Uterus (tissue), 3 donors: ENCODE measurements at regions not wholly inside any gene's neighbourhood (a gene's known extent, or its start where the extent isn't known, plus 50 kb on each side); places are given as distances from the start of the nearest gene placed in this dataset.
"Not testable (repeated sequence)": the region's sequence is repeated elsewhere in the genome, so short reads cannot be mapped to it uniquely, and the experiment has no call there.

Source experiments
- DNase-seq, 2 donors: peaks; one replicate each; pipeline ENCODE4 v3.0.0-alpha.2; 2019 to 2020
- H3K27ac ChIP-seq, 2 donors: fragments of 200-600 bp; sonication (generic); 1 replicate in 1 of 2; 2 replicates in 1 of 2; pipeline ENCODE4 v1.5.1; 2016 to 2018
- H3K27me3 ChIP-seq, 2 donors: fragments of 200-600 bp; sonication (generic); one replicate each; pipeline ENCODE4 v1.5.1; 2018 to 2019; ENCODE audit warnings: control low read depth in 1 of 2
- H3K36me3 ChIP-seq, 2 donors: fragments of 200-600 bp; sonication (generic); one replicate each; pipeline ENCODE4 v1.5.1; 2019; ENCODE audit warnings: control low read depth in 1 of 2
- H3K4me1 ChIP-seq, 2 donors: fragments of 200-600 bp; sonication (generic); one replicate each; pipeline ENCODE4 v1.5.1; 2018 to 2019; ENCODE audit warnings: control low read depth in 1 of 2
- H3K4me3 ChIP-seq, 2 donors: fragments of 200-600 bp; sonication (generic); 1 replicate in 1 of 2; 2 replicates in 1 of 2; pipeline ENCODE4 v1.5.1; 2018 to 2019; ENCODE audit warnings: mild to moderate bottlenecking in 1 of 2
- H3K9me3 ChIP-seq, 2 donors: fragments of 200-600 bp; sonication (generic); one replicate each; pipeline ENCODE4 v1.5.1; 2019; ENCODE audit warnings: control low read depth in 1 of 2
- intact Hi-C: fragments of 100-400 bp; cut with DNase I; formaldehyde crosslinking; loops from one replicate; pipeline ENCODE4 v1.15.1; 2023; ENCODE audit warnings: low total_unique reads
- TF ChIP-seq, protein P1 (sequence below), 4 experiments: fragments of 200-600 bp in 2 of 4; fragments of 450-650 bp in 2 of 4; sonication (generic) in 2 of 4; IDR thresholded peaks; one replicate each; pipeline ENCODE4 v1.5.1; 2016 to 2019; ENCODE audit warnings: antibody characterized with exemption in 4 of 4, mild to moderate bottlenecking in 2 of 4, moderate library complexity in 1 of 4
- donor health status: DM: yes; HTN: yes; CAD: no.

- H3K4me3 ChIP-seq, H3K36me3 ChIP-seq, H3K27ac ChIP-seq, H3K4me1 ChIP-seq, H3K27me3 ChIP-seq, H3K9me3 ChIP-seq, intact Hi-C loops, DNase-seq: not testable (repeated sequence)
Observed at GRCh38 chr16:31975826-31976419, 102.3 kb downstream of the ZNF267 start.

- H3K36me3 ChIP-seq, DNase-seq, H3K4me3 ChIP-seq, H3K9me3 ChIP-seq, H3K4me1 ChIP-seq, H3K27ac ChIP-seq, H3K27me3 ChIP-seq, intact Hi-C loops: not testable (repeated sequence)
Observed at GRCh38 chr16:31978463-31978862, 104.9 kb downstream of the ZNF267 start.

DNA sequence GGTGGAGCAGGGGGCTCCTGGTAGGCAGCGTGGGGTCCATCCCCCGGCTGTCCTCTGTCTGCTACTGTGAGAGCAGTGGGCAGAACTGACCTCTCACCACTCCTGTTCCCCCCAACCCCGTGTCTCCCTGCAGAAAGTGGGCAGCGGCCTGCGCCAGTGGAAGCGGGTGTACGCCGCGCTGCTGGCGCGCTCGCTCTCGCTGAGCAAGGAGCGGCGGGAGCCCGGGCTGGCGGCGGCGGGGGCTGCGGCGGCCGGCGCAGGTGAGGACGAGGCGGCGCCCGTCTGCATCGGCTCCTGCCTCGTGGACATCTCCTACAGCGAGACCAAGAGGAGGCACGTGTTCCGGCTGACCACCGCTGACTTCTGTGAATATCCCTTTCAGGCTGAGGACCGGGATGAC, 108.1 kb downstream of the ZNF267 start:
- DNase-seq, H3K36me3 ChIP-seq, H3K4me1 ChIP-seq, H3K27ac ChIP-seq, H3K27me3 ChIP-seq, H3K4me3 ChIP-seq, intact Hi-C loops, H3K9me3 ChIP-seq: not testable (repeated sequence)

- H3K27me3 ChIP-seq, H3K9me3 ChIP-seq, intact Hi-C loops, H3K4me1 ChIP-seq, H3K4me3 ChIP-seq, H3K27ac ChIP-seq, DNase-seq, H3K36me3 ChIP-seq: not testable (repeated sequence)
Observed at GRCh38 chr16:31982986-31983385, 109.4 kb downstream of the ZNF267 start.

DNA sequence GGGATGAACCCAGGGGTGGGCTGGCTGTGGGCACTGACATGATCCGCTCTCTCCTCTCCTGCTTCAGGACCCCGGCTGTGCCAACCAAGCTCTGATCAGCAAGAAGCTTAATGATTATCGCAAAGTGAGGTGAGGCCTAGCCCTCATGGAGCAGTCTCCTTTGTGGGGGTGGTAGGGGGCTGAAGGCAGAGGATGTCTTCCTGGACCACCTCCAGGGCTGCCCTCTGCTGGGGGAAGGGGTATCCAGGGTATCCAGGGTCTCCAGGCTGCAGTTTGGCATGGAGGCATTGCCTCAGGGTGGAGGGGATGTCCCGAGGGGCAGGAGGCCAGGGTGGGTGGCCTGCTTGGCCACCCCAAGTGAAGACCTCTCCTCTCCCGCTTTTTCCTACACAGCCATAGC, 110.1 kb downstream of the ZNF267 start:
- H3K9me3 ChIP-seq, DNase-seq, H3K27ac ChIP-seq, H3K4me3 ChIP-seq, H3K36me3 ChIP-seq, intact Hi-C loops, H3K4me1 ChIP-seq, H3K27me3 ChIP-seq: not testable (repeated sequence)

GRCh38 chr16:31986895-31987294, 113.3 kb downstream of the ZNF267 start:
- intact Hi-C loops, H3K27ac ChIP-seq, H3K36me3 ChIP-seq, H3K9me3 ChIP-seq, H3K4me1 ChIP-seq, DNase-seq, H3K4me3 ChIP-seq, H3K27me3 ChIP-seq: not testable (repeated sequence)

- intact Hi-C loops, H3K4me1 ChIP-seq, H3K27ac ChIP-seq, DNase-seq, H3K9me3 ChIP-seq, H3K27me3 ChIP-seq, H3K4me3 ChIP-seq, H3K36me3 ChIP-seq: not testable (repeated sequence)
- TF ChIP-seq, protein P1, sequence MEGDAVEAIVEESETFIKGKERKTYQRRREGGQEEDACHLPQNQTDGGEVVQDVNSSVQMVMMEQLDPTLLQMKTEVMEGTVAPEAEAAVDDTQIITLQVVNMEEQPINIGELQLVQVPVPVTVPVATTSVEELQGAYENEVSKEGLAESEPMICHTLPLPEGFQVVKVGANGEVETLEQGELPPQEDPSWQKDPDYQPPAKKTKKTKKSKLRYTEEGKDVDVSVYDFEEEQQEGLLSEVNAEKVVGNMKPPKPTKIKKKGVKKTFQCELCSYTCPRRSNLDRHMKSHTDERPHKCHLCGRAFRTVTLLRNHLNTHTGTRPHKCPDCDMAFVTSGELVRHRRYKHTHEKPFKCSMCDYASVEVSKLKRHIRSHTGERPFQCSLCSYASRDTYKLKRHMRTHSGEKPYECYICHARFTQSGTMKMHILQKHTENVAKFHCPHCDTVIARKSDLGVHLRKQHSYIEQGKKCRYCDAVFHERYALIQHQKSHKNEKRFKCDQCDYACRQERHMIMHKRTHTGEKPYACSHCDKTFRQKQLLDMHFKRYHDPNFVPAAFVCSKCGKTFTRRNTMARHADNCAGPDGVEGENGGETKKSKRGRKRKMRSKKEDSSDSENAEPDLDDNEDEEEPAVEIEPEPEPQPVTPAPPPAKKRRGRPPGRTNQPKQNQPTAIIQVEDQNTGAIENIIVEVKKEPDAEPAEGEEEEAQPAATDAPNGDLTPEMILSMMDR (IDR thresholded peaks at IDR 0.05), result peak in 1 of 4 experiments; percentile 10
Observed at GRCh38 chr16:31988595-31989581, 115.3 kb downstream of the ZNF267 start.

DNA sequence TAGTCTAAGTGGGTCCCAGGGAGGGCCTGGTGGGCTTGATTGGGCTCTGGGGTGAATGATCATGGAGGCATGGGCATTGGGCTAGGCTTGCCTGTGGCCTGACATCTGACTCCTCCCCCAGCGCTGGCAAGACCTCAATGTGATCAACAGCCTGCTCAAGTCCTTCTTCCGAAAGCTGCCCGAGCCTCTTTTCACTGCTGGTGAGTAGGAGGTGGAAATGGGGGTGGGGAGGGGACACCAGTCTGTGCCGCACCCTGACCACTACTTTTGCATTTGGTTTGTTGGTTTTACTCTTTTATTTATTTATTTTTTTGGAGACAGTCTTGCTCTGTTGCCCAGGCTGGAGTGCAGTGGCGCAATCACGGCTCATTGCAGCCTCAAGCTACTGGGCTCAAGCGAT, 116.7 kb downstream of the ZNF267 start:
- H3K4me1 ChIP-seq, H3K27ac ChIP-seq, H3K9me3 ChIP-seq, DNase-seq, H3K4me3 ChIP-seq, intact Hi-C loops, H3K27me3 ChIP-seq, H3K36me3 ChIP-seq: not testable (repeated sequence)

DNA sequence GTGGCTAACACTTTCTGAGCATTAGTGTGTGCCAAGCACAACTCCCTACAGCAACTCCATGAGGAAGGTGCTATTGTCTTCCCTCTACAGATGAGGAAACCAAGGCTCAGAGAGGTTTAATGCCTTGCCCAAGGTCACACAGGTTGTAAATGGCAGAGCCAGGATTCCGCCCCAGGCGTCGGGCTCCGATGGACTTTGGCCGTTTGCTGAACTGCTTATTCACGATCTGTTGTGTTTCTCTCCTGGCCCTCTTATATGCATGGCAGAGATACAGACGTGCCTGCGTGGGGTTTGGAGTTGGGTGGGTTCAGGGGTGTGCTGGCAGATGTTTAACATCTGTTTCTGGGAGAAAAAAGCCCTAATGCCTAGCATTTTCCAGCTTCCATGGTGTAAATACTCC, 117.4 kb downstream of the ZNF267 start:
- intact Hi-C loops, DNase-seq, H3K4me1 ChIP-seq, H3K27ac ChIP-seq, H3K4me3 ChIP-seq, H3K36me3 ChIP-seq, H3K9me3 ChIP-seq, H3K27me3 ChIP-seq: not testable (repeated sequence)

GRCh38 chr16:31996325-31996724, 122.7 kb downstream of the ZNF267 start:
- intact Hi-C loops, H3K9me3 ChIP-seq, H3K27me3 ChIP-seq, H3K27ac ChIP-seq, H3K36me3 ChIP-seq, DNase-seq, H3K4me3 ChIP-seq, H3K4me1 ChIP-seq: not testable (repeated sequence)

GRCh38 chr16:32002496-32002895, 128.9 kb downstream of the ZNF267 start:
- DNase-seq, H3K9me3 ChIP-seq, H3K4me3 ChIP-seq, intact Hi-C loops, H3K27me3 ChIP-seq, H3K4me1 ChIP-seq, H3K27ac ChIP-seq, H3K36me3 ChIP-seq: not testable (repeated sequence)

GRCh38 chr16:32003819-32004218, 130.2 kb downstream of the ZNF267 start:
- DNase-seq, H3K36me3 ChIP-seq, H3K4me3 ChIP-seq, H3K27me3 ChIP-seq, H3K4me1 ChIP-seq, H3K27ac ChIP-seq, H3K9me3 ChIP-seq, intact Hi-C loops: not testable (repeated sequence)
